ENCODE measurements at regions not wholly inside any gene's neighbourhood (a gene's known extent, or its start where the extent isn't known, plus 50 kb on each side); places are given as distances from the start of the nearest gene placed in this dataset.

DNA sequence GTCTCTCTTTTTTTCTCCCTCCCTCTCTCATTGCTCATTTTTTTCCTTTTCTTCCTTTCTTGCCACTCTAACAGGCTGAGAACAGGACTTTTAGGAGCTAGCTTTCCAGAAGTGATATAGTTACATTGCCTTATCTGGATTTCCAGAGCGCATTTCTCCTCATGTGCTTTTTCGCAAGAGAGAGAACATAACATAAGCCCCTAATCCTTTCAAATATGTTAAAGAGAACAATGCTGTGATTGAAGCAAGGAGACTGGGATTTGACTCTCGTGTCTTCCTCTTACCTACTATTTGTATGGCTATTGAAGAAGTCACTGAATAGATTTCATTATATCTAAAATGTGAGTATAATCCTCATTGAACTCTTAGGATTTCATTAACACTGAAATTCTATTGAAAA lies 101.2 kb upstream of the PRPS1L1 start:
- TF ChIP-seq, protein P1, sequence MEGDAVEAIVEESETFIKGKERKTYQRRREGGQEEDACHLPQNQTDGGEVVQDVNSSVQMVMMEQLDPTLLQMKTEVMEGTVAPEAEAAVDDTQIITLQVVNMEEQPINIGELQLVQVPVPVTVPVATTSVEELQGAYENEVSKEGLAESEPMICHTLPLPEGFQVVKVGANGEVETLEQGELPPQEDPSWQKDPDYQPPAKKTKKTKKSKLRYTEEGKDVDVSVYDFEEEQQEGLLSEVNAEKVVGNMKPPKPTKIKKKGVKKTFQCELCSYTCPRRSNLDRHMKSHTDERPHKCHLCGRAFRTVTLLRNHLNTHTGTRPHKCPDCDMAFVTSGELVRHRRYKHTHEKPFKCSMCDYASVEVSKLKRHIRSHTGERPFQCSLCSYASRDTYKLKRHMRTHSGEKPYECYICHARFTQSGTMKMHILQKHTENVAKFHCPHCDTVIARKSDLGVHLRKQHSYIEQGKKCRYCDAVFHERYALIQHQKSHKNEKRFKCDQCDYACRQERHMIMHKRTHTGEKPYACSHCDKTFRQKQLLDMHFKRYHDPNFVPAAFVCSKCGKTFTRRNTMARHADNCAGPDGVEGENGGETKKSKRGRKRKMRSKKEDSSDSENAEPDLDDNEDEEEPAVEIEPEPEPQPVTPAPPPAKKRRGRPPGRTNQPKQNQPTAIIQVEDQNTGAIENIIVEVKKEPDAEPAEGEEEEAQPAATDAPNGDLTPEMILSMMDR (conservative IDR thresholded peaks at IDR 0.05; ENCODE audit: low read length) = no peak
- TF ChIP-seq EZH2phosphoT487 (IDR thresholded peaks at IDR 0.05; ENCODE audit: borderline replicate concordance, low read depth, low read length) = no peak
